ENCODE measurements at regions not wholly inside any gene's neighbourhood (a gene's known extent, or its start where the extent isn't known, plus 50 kb on each side); places are given as distances from the start of the nearest gene placed in this dataset.

DNA sequence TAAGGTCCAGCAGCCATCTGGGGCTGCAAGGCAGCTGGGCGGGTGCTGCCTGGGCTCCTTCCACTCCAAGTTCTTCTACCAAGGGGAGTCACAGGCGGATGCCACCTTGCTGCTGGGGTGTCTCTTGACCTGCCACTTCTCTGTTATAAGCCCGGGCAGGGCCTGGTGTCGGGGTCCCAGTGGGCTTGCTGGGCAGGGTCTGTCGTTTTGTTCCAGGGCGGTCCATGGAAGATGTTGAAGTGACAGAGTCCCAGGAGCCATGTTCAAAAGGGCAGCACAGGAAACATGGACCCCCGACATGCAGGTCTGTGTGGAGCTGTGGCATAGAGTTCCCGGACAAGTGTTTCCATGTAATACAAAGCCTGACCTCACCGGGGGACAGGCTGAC lies 91.1 kb downstream of the TNFRSF13B start:
- ChIA-PET POLR2A (no interaction called here), CTCF (no interaction called here)
- no peak for DNase-seq (ENCODE audit: extremely low spot score)
- TF ChIP-seq, protein P1, sequence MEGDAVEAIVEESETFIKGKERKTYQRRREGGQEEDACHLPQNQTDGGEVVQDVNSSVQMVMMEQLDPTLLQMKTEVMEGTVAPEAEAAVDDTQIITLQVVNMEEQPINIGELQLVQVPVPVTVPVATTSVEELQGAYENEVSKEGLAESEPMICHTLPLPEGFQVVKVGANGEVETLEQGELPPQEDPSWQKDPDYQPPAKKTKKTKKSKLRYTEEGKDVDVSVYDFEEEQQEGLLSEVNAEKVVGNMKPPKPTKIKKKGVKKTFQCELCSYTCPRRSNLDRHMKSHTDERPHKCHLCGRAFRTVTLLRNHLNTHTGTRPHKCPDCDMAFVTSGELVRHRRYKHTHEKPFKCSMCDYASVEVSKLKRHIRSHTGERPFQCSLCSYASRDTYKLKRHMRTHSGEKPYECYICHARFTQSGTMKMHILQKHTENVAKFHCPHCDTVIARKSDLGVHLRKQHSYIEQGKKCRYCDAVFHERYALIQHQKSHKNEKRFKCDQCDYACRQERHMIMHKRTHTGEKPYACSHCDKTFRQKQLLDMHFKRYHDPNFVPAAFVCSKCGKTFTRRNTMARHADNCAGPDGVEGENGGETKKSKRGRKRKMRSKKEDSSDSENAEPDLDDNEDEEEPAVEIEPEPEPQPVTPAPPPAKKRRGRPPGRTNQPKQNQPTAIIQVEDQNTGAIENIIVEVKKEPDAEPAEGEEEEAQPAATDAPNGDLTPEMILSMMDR (IDR thresholded peaks at IDR 0.05; ENCODE audit: control extremely low read depth, extremely low read depth, low read depth, missing control alignments): no peak

DNA sequence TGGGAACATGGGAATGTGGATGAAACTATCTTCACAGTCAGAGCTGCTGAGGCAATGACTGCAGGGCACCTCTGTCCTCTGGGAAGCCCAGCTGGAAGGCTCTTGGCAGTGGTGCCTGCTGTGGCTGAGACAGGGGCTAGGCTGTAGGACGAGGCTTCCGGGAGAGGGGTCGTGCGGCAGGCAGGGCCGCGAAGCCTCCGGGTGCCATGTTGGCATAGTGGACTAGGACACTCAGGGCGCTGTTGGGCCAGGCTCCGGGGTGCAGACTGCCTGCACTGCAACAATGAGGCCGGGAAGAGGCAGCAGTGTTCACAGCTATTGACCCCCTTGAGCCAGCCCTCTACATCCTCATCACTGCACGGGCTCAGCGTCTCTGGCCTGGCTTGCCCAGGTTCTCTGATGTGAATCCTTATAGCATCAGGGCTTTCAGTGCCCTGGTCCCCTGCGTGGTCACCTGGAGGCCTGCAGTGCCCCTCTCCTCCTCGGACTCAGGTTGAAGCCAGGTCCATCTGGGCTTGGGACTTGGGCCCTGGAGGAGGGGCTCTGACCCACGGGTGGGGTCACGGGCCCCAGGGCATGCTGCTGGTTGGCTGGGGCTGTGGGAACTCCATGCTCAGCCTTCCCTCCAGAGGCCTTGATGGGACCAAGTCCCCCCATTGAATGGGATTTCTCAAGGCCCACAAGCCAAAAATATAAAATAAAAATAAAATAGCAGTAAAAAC lies 91.6 kb downstream of the TNFRSF13B start:
- DNase-seq (ENCODE audit: extremely low spot score): no peak
- TF ChIP-seq, protein P1 (IDR thresholded peaks at IDR 0.05; ENCODE audit: control extremely low read depth, extremely low read depth, low read depth, missing control alignments): no peak
- ChIA-PET POLR2A (no interaction called here), CTCF (no interaction called here)

DNA sequence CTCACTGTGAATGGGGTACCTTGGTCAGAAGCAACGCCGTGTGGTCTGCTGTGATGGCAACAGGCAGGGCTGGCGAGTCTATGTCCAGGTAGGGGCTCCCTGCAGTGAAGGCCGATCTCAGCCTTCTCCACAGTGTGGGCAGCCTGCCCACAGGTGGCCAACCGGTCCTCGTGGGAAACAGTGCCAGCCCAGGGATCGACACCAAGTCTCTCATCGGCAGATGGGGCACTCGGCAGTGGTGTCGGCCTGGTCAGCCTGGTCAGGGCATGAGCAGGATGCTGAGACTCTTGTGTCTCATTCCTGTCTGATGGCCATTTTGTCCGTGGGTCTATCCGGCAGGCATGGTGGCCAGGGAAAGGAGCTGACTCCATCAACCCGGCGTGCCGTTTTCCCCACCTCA lies 92.2 kb downstream of the TNFRSF13B start:
- ChIA-PET POLR2A (no interaction called here), CTCF (no interaction called here)
- no peak for DNase-seq (ENCODE audit: extremely low spot score)
- TF ChIP-seq, protein P1 (IDR thresholded peaks at IDR 0.05; ENCODE audit: control extremely low read depth, extremely low read depth, low read depth, missing control alignments): no peak

DNA sequence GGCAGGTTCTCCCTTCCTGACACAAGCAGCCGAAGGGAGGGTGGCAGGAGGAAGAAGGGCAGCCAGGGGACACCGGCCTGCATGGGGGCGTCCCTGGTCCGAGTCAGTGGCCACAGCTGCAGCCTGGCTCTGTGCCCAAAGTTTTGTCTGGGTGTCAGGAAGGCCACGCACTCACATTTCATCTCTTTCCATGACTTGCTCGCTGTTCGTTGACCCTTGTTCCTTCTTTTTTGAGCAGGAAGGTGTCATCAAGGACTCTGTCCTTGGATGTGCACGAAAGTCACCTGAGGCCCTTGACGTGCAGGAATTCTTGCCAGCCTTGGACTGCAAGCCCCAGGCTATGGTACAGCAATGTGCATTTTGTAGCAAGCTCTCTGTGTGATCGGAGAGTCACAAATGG lies 93.3 kb downstream of the TNFRSF13B start:
- no peak for DNase-seq (ENCODE audit: extremely low spot score)
- TF ChIP-seq, protein P1 (IDR thresholded peaks at IDR 0.05; ENCODE audit: control extremely low read depth, extremely low read depth, low read depth, missing control alignments): no peak
- POLR2A ChIA-PET: interaction anchor here (0.5 kb wide), 1 partner anchor 109 kb away, joined by 5 read pairs; no protein-coding TSS in a partner anchor
- CTCF ChIA-PET: no interaction called here

DNA sequence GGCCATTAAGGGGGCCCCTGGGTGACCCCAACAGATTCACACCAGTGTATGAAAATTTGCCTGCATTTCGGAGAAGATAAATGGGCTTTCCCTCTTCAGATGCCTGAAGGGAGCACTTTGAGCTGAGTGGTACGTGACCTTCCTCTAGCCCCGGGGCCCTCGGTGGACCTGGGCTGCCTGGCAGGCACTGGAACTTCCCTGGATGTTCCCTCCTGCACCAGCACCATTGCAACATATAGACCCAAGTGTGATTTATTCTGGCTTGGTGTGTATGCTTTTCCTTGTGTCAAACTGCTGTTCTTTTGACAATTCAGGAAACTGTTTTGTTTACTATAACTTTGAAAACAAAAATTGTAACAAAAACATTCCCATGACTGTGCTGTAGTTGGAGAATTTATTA lies 93.8 kb downstream of the TNFRSF13B start:
- ChIA-PET CTCF (interaction anchor here (1.6 kb wide), 1 partner anchor 8 kb away, joined by 6 read pairs; no protein-coding TSS in a partner anchor), POLR2A (no interaction called here)
- no peak for DNase-seq (ENCODE audit: extremely low spot score)
- TF ChIP-seq, protein P1 (IDR thresholded peaks at IDR 0.05; ENCODE audit: control extremely low read depth, extremely low read depth, low read depth, missing control alignments): no peak

DNA sequence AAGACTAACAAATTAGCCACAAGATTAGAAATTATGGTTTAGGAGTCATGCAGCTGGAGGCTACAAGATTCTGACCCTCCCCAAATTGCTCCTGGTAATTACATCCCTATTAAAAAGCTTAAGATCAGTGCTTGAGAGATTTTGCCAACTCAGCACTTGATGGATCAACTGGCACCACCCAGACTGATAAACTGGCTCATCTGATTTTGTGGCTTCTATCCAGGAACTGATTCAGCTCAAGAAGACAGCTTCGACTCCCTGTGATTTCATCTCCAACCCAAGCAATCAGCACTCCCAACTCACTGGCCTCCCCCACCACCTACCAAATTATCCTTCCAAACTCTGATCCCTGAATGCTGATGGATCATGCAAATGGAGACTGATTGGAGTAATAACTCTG lies 94.8 kb downstream of the TNFRSF13B start:
- TF ChIP-seq, protein P1 (IDR thresholded peaks at IDR 0.05; ENCODE audit: control extremely low read depth, extremely low read depth, low read depth, missing control alignments): no peak
- ChIA-PET CTCF (interaction anchor here (1.6 kb wide), 1 partner anchor 9 kb away, joined by 6 read pairs; no protein-coding TSS in a partner anchor), POLR2A (no interaction called here)
- no peak for DNase-seq (ENCODE audit: extremely low spot score)
